ENCODE measurements at regions not wholly inside any gene's neighbourhood (a gene's known extent, or its start where the extent isn't known, plus 50 kb on each side); places are given as distances from the start of the nearest gene placed in this dataset.

- no peaks in the 10 kb centered on the region for H3K36me3 ChIP-seq (ENCODE audit: control insufficient read depth in 1 of 2, insufficient read depth in 2 of 2, low read length in 2 of 2)
- CTCF ChIA-PET, result interaction anchor here (1.5 kb wide), 1 partner anchor 119 kb away, joined by 8 read pairs; no protein-coding TSS in a partner anchor
- no peak overlapping the region for H2AFZ ChIP-seq (ENCODE audit: low read depth, low read length, poor library complexity, severe bottlenecking)
- H3K4me2 ChIP-seq (ENCODE audit: low read length), result no peak overlapping the region
- no peak overlapping the region for H3K27ac ChIP-seq (ENCODE audit: low read depth, low read length)
- no peaks in the 10 kb centered on the region for H3K4me1 ChIP-seq (ENCODE audit: control insufficient read depth in 1 of 2, insufficient read depth in 2 of 2, low read length in 2 of 2)
- RAD21 ChIA-PET (ENCODE audit: low non-redundant PET in 1 of 2, low total read pairs in 2 of 2, uncharacterized antibody in 2 of 2, unreplicated experiment in 2 of 2), result no interaction called here
- ATAC-seq (no peak), DNase-seq (ENCODE audit: low read depth, low spot score) (no peak)
- no peaks in the 10 kb centered on the region for H3K79me2 ChIP-seq (ENCODE audit: insufficient read depth, low read length)
- no peaks in the 10 kb centered on the region for H4K20me1 ChIP-seq (ENCODE audit: insufficient read depth)
- H3K9ac ChIP-seq (ENCODE audit: low read length), result no peak overlapping the region
- no peak overlapping the region for H3K4me3 ChIP-seq (replicated peaks in 1 of 2; ENCODE audit: low read depth in 1 of 2, low read length in 2 of 2)
- no peaks in the 10 kb centered on the region for H3K9me2 ChIP-seq (ENCODE audit: insufficient read depth)
- BruUV-seq (replicated peaks), result no TSS peak
- no peaks in the 10 kb centered on the region for H3K9me3 ChIP-seq (ENCODE audit: control insufficient read depth in 1 of 2, insufficient read depth in 1 of 2, low read depth in 1 of 2, low read length in 2 of 2)
- H3K27me3 ChIP-seq (ENCODE audit: insufficient read depth, low read length), result no peaks in the 10 kb centered on the region
- intact Hi-C loops (cut with micrococcal nuclease), result no loop called here
- POLR2A ChIA-PET, result no interaction called here
- TF ChIP-seq TCF7L2 (IDR thresholded peaks at IDR 0.05; ENCODE audit: borderline replicate concordance, extremely low read depth, insufficient read depth, insufficient read length), result no peak
- TF ChIP-seq CBX3 (IDR thresholded peaks at IDR 0.05; ENCODE audit: low read depth), result no peak
- TF ChIP-seq EZH2 (IDR thresholded peaks at IDR 0.05), result no peak
- no peak for TF ChIP-seq REST (IDR thresholded peaks at IDR 0.05; ENCODE audit: low read depth)
- TF ChIP-seq CTCF (IDR thresholded peaks at IDR 0.05 in 2 of 3, conservative IDR thresholded peaks at IDR 0.05 in 1 of 3; ENCODE audit: borderline replicate concordance in 1 of 3, insufficient read depth in 1 of 3, low read depth in 2 of 3, low read length in 2 of 3), result no peak
Measured at GRCh38 chr9:69993110-69993509, 50.5 kb upstream of the MAMDC2 start.
